ENCODE measurements at regions not wholly inside any gene's neighbourhood (a gene's known extent, or its start where the extent isn't known, plus 50 kb on each side); places are given as distances from the start of the nearest gene placed in this dataset.
A peak's percentile ranks its signal among the peaks of the same experiment; 100 is the strongest.

GRCh38 chr2:236805800-236806531, 236.3 kb downstream of the ACKR3 start:
- DNase-seq, result no peak

GRCh38 chr2:236809716-236810115, 240.1 kb downstream of the ACKR3 start:
- no peak for DNase-seq

GRCh38 chr2:236811062-236811656, 241.5 kb downstream of the ACKR3 start:
- DNase-seq, result no peak

GRCh38 chr2:236813766-236814165, 244.1 kb downstream of the ACKR3 start:
- peak; percentile 32 for DNase-seq

GRCh38 chr2:236814593-236814992, 245.0 kb downstream of the ACKR3 start:
- DNase-seq, result no peak

GRCh38 chr2:236815746-236816145, 246.1 kb downstream of the ACKR3 start:
- DNase-seq, result peak; percentile 32

- peak; percentile 47 for DNase-seq
Observed at GRCh38 chr2:236816197-236817170, 246.9 kb downstream of the ACKR3 start.

GRCh38 chr2:236818281-236819045, 248.8 kb downstream of the ACKR3 start:
- DNase-seq, result peak; percentile 37

- peak; percentile 43 for DNase-seq
Observed at GRCh38 chr2:236819275-236820002, 249.8 kb downstream of the ACKR3 start.

- no peak for DNase-seq
Observed at GRCh38 chr2:236820763-236821344, 251.2 kb downstream of the ACKR3 start.

- DNase-seq, result no peak
Observed at GRCh38 chr2:236823041-236823629, 253.5 kb downstream of the ACKR3 start.

- no peak for DNase-seq
Observed at GRCh38 chr2:236823963-236824362, 254.3 kb downstream of the ACKR3 start.

- no peak for DNase-seq
Observed at GRCh38 chr2:236824836-236825235, 255.2 kb downstream of the ACKR3 start.

- DNase-seq, result no peak
Observed at GRCh38 chr2:236825989-236826510, 256.4 kb downstream of the ACKR3 start.

- DNase-seq, result no peak
Observed at GRCh38 chr2:236826606-236827156, 257.1 kb downstream of the ACKR3 start.

- peak; percentile 21 for DNase-seq
Observed at GRCh38 chr2:236827997-236828396, 257.7 kb upstream of the COPS8 start.

- no peak for DNase-seq
Observed at GRCh38 chr2:236828820-236829219, 256.9 kb upstream of the COPS8 start.

GRCh38 chr2:236830926-236831325, 254.8 kb upstream of the COPS8 start:
- peak; percentile 7 for DNase-seq

- DNase-seq, result peak; percentile 16
Observed at GRCh38 chr2:236831698-236832097, 254.0 kb upstream of the COPS8 start.

GRCh38 chr2:236833501-236834073, 252.1 kb upstream of the COPS8 start:
- peak; percentile 31 for DNase-seq
